ENCODE measurements at regions not wholly inside any gene's neighbourhood (a gene's known extent, or its start where the extent isn't known, plus 50 kb on each side); places are given as distances from the start of the nearest gene placed in this dataset.

- Histone ChIP-seq H3K79me2 (no peaks in the 10 kb centered on the region), H3K4me1 (ENCODE audit: insufficient read depth) (no peaks in the 10 kb centered on the region), H3K9me3 (ENCODE audit: low read depth) (no peaks in the 10 kb centered on the region), H3K27me3 (peaks cover 77% of the 10 kb centered on the region), H3K4me3 (no peak overlapping the region), H3K27ac (no peak overlapping the region), H3K4me2 (no peak overlapping the region), H3K9me2 (replicated peaks; ENCODE audit: insufficient read depth) (no peaks in the 10 kb centered on the region), H2AFZ (no peak overlapping the region), H4K20me1 (ENCODE audit: insufficient read depth, poor library complexity, severe bottlenecking) (no peaks in the 10 kb centered on the region), H3K36me3 (replicated peaks; ENCODE audit: insufficient read depth, low read depth) (no peaks in the 10 kb centered on the region)
- WGBS (ENCODE audit: low lambda C conversion rate, missing lambda C conversion rate), result 80% methylated on average over 14 of the region's 14 CpGs
- no peak for TF ChIP-seq EZH2 (IDR thresholded peaks at IDR 0.05; ENCODE audit: borderline replicate concordance)
- no peak for TF ChIP-seq EZH2phosphoT487 (IDR thresholded peaks at IDR 0.05; ENCODE audit: low read depth, severe bottlenecking, unreplicated experiment)
- TF ChIP-seq CTCF (IDR thresholded peaks at IDR 0.05; ENCODE audit: poor library complexity), result no peak
- no peak for DNase-seq (ENCODE audit: low spot score)
Observed at GRCh38 chr16:51756447-51757123, 605.5 kb upstream of the SALL1 start.

DNA sequence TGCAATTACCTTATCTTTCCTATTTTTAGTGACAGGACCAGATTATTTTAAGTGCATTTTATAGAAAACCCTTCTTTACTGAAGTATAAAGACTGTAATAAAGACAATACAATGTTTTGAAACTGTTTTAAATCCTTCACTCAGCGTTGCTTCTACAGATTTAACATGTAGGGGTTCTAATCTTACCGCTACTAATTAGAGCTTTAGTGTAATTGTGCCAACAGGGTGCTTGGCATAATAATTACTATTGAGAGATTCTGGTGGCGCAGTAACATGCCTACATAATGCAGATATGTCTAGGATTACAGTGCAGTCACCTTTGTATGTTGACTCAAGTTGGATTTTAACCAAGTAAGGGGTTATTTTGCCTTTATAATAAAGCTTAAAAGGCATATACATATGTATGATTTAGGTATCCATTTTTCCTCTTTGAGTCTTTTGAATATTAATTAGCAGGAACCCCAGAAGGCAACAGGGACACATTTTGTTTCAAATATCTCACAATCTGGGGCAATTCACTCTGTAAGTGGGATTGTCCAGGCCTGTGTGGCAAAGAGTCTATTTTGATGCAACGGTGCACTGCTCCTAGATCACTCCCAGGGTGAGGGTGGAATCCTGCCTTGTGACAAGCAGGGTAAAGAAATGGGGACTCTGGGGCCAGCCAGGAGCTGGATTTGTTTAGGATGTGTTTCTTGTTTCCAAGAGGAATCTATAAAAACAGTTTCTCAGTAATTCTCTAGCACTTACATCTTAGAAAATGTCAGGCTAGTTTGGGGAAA lies 604.7 kb upstream of the SALL1 start:
- Histone ChIP-seq H3K79me2 (no peaks in the 10 kb centered on the region), H3K4me2 (peak overlapping the region; percentile 17), H3K4me1 (ENCODE audit: insufficient read depth) (no peaks in the 10 kb centered on the region), H3K36me3 (replicated peaks; ENCODE audit: insufficient read depth, low read depth) (no peaks in the 10 kb centered on the region), H2AFZ (no peak overlapping the region), H3K27ac (no peak overlapping the region), H3K9me3 (ENCODE audit: low read depth) (no peaks in the 10 kb centered on the region), H3K4me3 (no peak overlapping the region), H3K9me2 (replicated peaks; ENCODE audit: insufficient read depth) (no peaks in the 10 kb centered on the region), H3K27me3 (peaks cover 74% of the 10 kb centered on the region), H4K20me1 (ENCODE audit: insufficient read depth, poor library complexity, severe bottlenecking) (no peaks in the 10 kb centered on the region)
- TF ChIP-seq EZH2phosphoT487 (IDR thresholded peaks at IDR 0.05; ENCODE audit: low read depth, severe bottlenecking, unreplicated experiment) (no peak), CTCF (IDR thresholded peaks at IDR 0.05; ENCODE audit: poor library complexity) (no peak)
- WGBS (ENCODE audit: low lambda C conversion rate, missing lambda C conversion rate), result 81% methylated on average over 4 of the region's 4 CpGs
- DNase-seq (ENCODE audit: low spot score), result no peak

- Histone ChIP-seq H3K79me2 (no peaks in the 10 kb centered on the region), H3K4me1 (ENCODE audit: insufficient read depth) (no peaks in the 10 kb centered on the region), H3K4me2 (peak overlapping the region; percentile 17), H3K36me3 (replicated peaks; ENCODE audit: insufficient read depth, low read depth) (no peaks in the 10 kb centered on the region), H3K4me3 (no peak overlapping the region), H3K9me3 (ENCODE audit: low read depth) (no peaks in the 10 kb centered on the region), H3K27ac (no peak overlapping the region), H3K27me3 (peaks cover 71% of the 10 kb centered on the region), H2AFZ (no peak overlapping the region), H4K20me1 (ENCODE audit: insufficient read depth, poor library complexity, severe bottlenecking) (no peaks in the 10 kb centered on the region), H3K9me2 (replicated peaks; ENCODE audit: insufficient read depth) (no peaks in the 10 kb centered on the region)
- WGBS (ENCODE audit: low lambda C conversion rate, missing lambda C conversion rate), result 34% methylated on average over 12 of the region's 12 CpGs
- no peak for TF ChIP-seq CTCF (IDR thresholded peaks at IDR 0.05; ENCODE audit: poor library complexity)
- no peak for TF ChIP-seq EZH2phosphoT487 (IDR thresholded peaks at IDR 0.05; ENCODE audit: low read depth, severe bottlenecking, unreplicated experiment)
- TF ChIP-seq EZH2 (IDR thresholded peaks at IDR 0.05; ENCODE audit: borderline replicate concordance), result no peak
- no peak for DNase-seq (ENCODE audit: low spot score)
Observed at GRCh38 chr16:51755039-51755501, 604.0 kb upstream of the SALL1 start.
